Naive thymus-derived CD4-positive, alpha-beta T cell (primary cell): ENCODE measurements at regions not wholly inside any gene's neighbourhood (a gene's known extent, or its start where the extent isn't known, plus 50 kb on each side); places are given as distances from the start of the nearest gene placed in this dataset.
A peak's percentile ranks its signal among the peaks of the same experiment; 100 is the strongest.

Experiments used
- ATAC-seq: fragments of 150-1000 bp; cut with Tn5 transposase; 2 replicates; pipeline ENCODE4 v1.10.0; 2021; ENCODE audit warnings: mild to moderate bottlenecking, moderate library complexity
- CTCF ChIA-PET: fragments of 350-600 bp; sonication (Branson Sonifier 250); formaldehyde crosslinking; loops from one replicate; lab custom pipeline; 2021; ENCODE audit warnings: antibody characterized with exemption; lab: Charles Lee
- POLR2A ChIA-PET: fragments of 350-600 bp; sonication (Branson Sonifier 250); formaldehyde crosslinking; loops from one replicate; lab custom pipeline; 2021; ENCODE audit warnings: antibody characterized with exemption, inconsistent platforms; lab: Charles Lee
- DNase-seq, 9 donors: peaks; one replicate each; pipeline versions ENCODE4 v3.0.0 to v3.0.0-alpha.2; 2020 to 2022; ENCODE audit warnings: mixed read lengths in 1 of 9
- H3K27ac ChIP-seq: one replicate; pipeline ENCODE4 v1.7.0; 2013; ENCODE audit warnings: mild to moderate bottlenecking, low read depth, low read length, moderate library complexity
- H3K27me3 ChIP-seq, 2 donors: one replicate each; pipeline ENCODE4 v1.7.0; 2013; ENCODE audit warnings: low read length in 2 of 2, mild to moderate bottlenecking in 2 of 2, moderate library complexity in 2 of 2; ENCODE audit not compliant: control insufficient read depth in 2 of 2, insufficient read depth in 2 of 2
- H3K36me3 ChIP-seq, 3 experiments: 1 replicate in 2 of 3; 2 replicates in 1 of 3; pipeline ENCODE4 v1.7.0; 2013; ENCODE audit warnings: low read length in 3 of 3, mild to moderate bottlenecking in 3 of 3, moderate library complexity in 1 of 3; ENCODE audit not compliant: insufficient read depth in 3 of 3, control insufficient read depth in 2 of 3
- H3K4me1 ChIP-seq, 2 donors: one replicate each; pipeline ENCODE4 v1.7.0; 2013; ENCODE audit warnings: low read length in 2 of 2, mild to moderate bottlenecking in 2 of 2, moderate library complexity in 1 of 2; ENCODE audit not compliant: control insufficient read depth in 2 of 2, insufficient read depth in 2 of 2
- H3K4me3 ChIP-seq: 2 replicates; pipeline ENCODE4 v1.7.0; 2013; ENCODE audit warnings: mild to moderate bottlenecking, low read length
- H3K9me3 ChIP-seq, 3 experiments: 1 replicate in 2 of 3; 2 replicates in 1 of 3; pipeline ENCODE4 v1.7.0; 2013; ENCODE audit warnings: low read length in 3 of 3; ENCODE audit not compliant: control insufficient read depth in 2 of 3
- H3K27ac Mint-ChIP-seq, 9 donors: one replicate each; pipeline ENCODE4 v1.8.0; 2020 to 2022; ENCODE audit warnings: mixed read lengths in 9 of 9, mild to moderate bottlenecking in 8 of 9, moderate library complexity in 5 of 9, inconsistent platforms in 2 of 9
- H3K27me3 Mint-ChIP-seq, 5 donors: one replicate each; pipeline ENCODE4 v1.8.0; 2021 to 2022; ENCODE audit warnings: mixed read lengths in 5 of 5, mild to moderate bottlenecking in 1 of 5
- H3K36me3 Mint-ChIP-seq, 5 donors: one replicate each; pipeline ENCODE4 v1.8.0; 2020 to 2022; ENCODE audit warnings: mixed read lengths in 5 of 5, mild to moderate bottlenecking in 3 of 5, inconsistent platforms in 1 of 5
- H3K4me1 Mint-ChIP-seq, 7 donors: one replicate each; pipeline ENCODE4 v1.8.0; 2020 to 2022; ENCODE audit warnings: mixed read lengths in 7 of 7, mild to moderate bottlenecking in 3 of 7, inconsistent platforms in 1 of 7
- H3K4me3 Mint-ChIP-seq, 10 donors: one replicate each; pipeline ENCODE4 v1.8.0; 2020 to 2022; ENCODE audit warnings: mild to moderate bottlenecking in 10 of 10, mixed read lengths in 10 of 10, moderate library complexity in 6 of 10, inconsistent platforms in 2 of 10
- H3K9me3 Mint-ChIP-seq, 11 donors: one replicate each; pipeline ENCODE4 v1.8.0; 2020 to 2022; ENCODE audit warnings: mixed read lengths in 11 of 11, mild to moderate bottlenecking in 4 of 11, inconsistent platforms in 1 of 11, moderate library complexity in 1 of 11
- intact Hi-C, 2 donors: fragments of 100-400 bp; cut with micrococcal nuclease; formaldehyde crosslinking; loops; one replicate each; pipeline ENCODE4 v1.15.1; 2023

GRCh38 chr2:8547284-8548064 lies 134.4 kb upstream of the ID2 start:
- intact Hi-C loops = loop anchor here in 1 of 2 donors (10.0 kb wide), 2 partner anchors 873 to 1093 kb away; no protein-coding TSS in a partner anchor
- Histone ChIP-seq H3K27ac (no peak overlapping the region), H3K27me3 (no peaks in the 10 kb centered on the region), H3K9me3 (no peaks in the 10 kb centered on the region), H3K4me3 (no peak overlapping the region), H3K36me3 (no peaks in the 10 kb centered on the region), H3K4me1 (peaks cover 10 to 43% of the 10 kb centered on the region in 2 donors)
- ChIA-PET POLR2A (no interaction called here), CTCF (no interaction called here)
- H3K4me1 Mint-ChIP-seq = peaks cover 20 to 69% (median 33%) of the 10 kb centered on the region in 7 donors
- peaks cover 0 to 3% (median 0%) of the 10 kb centered on the region in 5 donors for H3K36me3 Mint-ChIP-seq
- peak overlapping the region in 2 of 10 donors; percentile 4 to 57 for H3K4me3 Mint-ChIP-seq
- peak overlapping the region in 3 of 9 donors; percentile 12 to 60 (median 15) for H3K27ac Mint-ChIP-seq
- H3K27me3 Mint-ChIP-seq = no peaks in the 10 kb centered on the region
- DNase-seq = no peak
- peaks cover 0 to 3% (median 0%) of the 10 kb centered on the region in 11 donors for H3K9me3 Mint-ChIP-seq
- no peak for ATAC-seq

- no peak for ATAC-seq
- Histone ChIP-seq H3K27ac (no peak overlapping the region), H3K27me3 (no peaks in the 10 kb centered on the region), H3K4me3 (no peak overlapping the region), H3K4me1 (peaks cover 10 to 37% of the 10 kb centered on the region in 2 donors), H3K36me3 (no peaks in the 10 kb centered on the region), H3K9me3 (no peaks in the 10 kb centered on the region)
- intact Hi-C loops = loop anchor here in 1 of 2 donors (10.0 kb wide), 2 partner anchors 873 to 1093 kb away; no protein-coding TSS in a partner anchor
- H3K36me3 Mint-ChIP-seq = peaks cover 0 to 3% (median 0%) of the 10 kb centered on the region in 5 donors
- H3K4me3 Mint-ChIP-seq = no peak overlapping the region
- H3K9me3 Mint-ChIP-seq = peaks cover 0 to 3% (median 0%) of the 10 kb centered on the region in 11 donors
- DNase-seq = no peak
- H3K4me1 Mint-ChIP-seq = peaks cover 20 to 62% (median 32%) of the 10 kb centered on the region in 7 donors
- H3K27me3 Mint-ChIP-seq = no peaks in the 10 kb centered on the region
- ChIA-PET CTCF (no interaction called here), POLR2A (no interaction called here)
- peak overlapping the region in 2 of 9 donors; percentile 44 to 60 for H3K27ac Mint-ChIP-seq
Observed at GRCh38 chr2:8548065-8548618, 133.7 kb upstream of the ID2 start.

GRCh38 chr2:8548619-8549150 lies 133.2 kb upstream of the ID2 start:
- ATAC-seq (no peak), DNase-seq (no peak)
- ChIA-PET POLR2A (no interaction called here), CTCF (no interaction called here)
- intact Hi-C loops = loop anchor here in 1 of 2 donors (10.0 kb wide), 2 partner anchors 874 to 1094 kb away; no protein-coding TSS in a partner anchor
- Mint-ChIP-seq H3K4me1 (peaks cover 20 to 57% (median 29%) of the 10 kb centered on the region in 7 donors), H3K27ac (peak overlapping the region in 1 of 9 donors; percentile 54), H3K36me3 (peaks cover 0 to 3% (median 0%) of the 10 kb centered on the region in 5 donors), H3K27me3 (no peaks in the 10 kb centered on the region), H3K4me3 (no peak overlapping the region), H3K9me3 (peaks cover 0 to 3% (median 0%) of the 10 kb centered on the region in 11 donors)
- no peak overlapping the region for H3K27ac ChIP-seq
- H3K4me1 ChIP-seq = peaks cover 10 to 32% of the 10 kb centered on the region in 2 donors
- no peaks in the 10 kb centered on the region for H3K27me3 ChIP-seq
- H3K4me3 ChIP-seq = no peak overlapping the region
- H3K36me3 ChIP-seq = no peaks in the 10 kb centered on the region
- no peaks in the 10 kb centered on the region for H3K9me3 ChIP-seq

- H3K9me3 ChIP-seq = no peaks in the 10 kb centered on the region
- H3K27ac ChIP-seq = no peak overlapping the region
- peaks cover 0 to 3% (median 0%) of the 10 kb centered on the region in 11 donors for H3K9me3 Mint-ChIP-seq
- intact Hi-C loops = loop anchor here in 1 of 2 donors (10.0 kb wide), 2 partner anchors 875 to 1095 kb away; no protein-coding TSS in a partner anchor
- no peak overlapping the region for H3K4me3 Mint-ChIP-seq
- no peak for ATAC-seq
- H3K4me1 ChIP-seq = peaks cover 10 to 25% of the 10 kb centered on the region in 2 donors
- POLR2A ChIA-PET = no interaction called here
- H3K36me3 Mint-ChIP-seq = peaks cover 0 to 3% (median 0%) of the 10 kb centered on the region in 5 donors
- no peaks in the 10 kb centered on the region for H3K27me3 Mint-ChIP-seq
- no peaks in the 10 kb centered on the region for H3K27me3 ChIP-seq
- H3K27ac Mint-ChIP-seq = peak overlapping the region in 1 of 9 donors; percentile 54
- DNase-seq = no peak
- H3K36me3 ChIP-seq = no peaks in the 10 kb centered on the region
- CTCF ChIA-PET = no interaction called here
- peaks cover 18 to 50% (median 26%) of the 10 kb centered on the region in 7 donors for H3K4me1 Mint-ChIP-seq
- H3K4me3 ChIP-seq = no peak overlapping the region
Observed at GRCh38 chr2:8549273-8549922, 132.5 kb upstream of the ID2 start.

- intact Hi-C loops = loop anchor here in 1 of 2 donors (10.0 kb wide), 2 partner anchors 875 to 1095 kb away; no protein-coding TSS in a partner anchor
- Histone ChIP-seq H3K4me3 (no peak overlapping the region), H3K9me3 (no peaks in the 10 kb centered on the region), H3K4me1 (peaks cover 10 to 20% of the 10 kb centered on the region in 2 donors), H3K27me3 (no peaks in the 10 kb centered on the region), H3K36me3 (no peaks in the 10 kb centered on the region), H3K27ac (no peak overlapping the region)
- Mint-ChIP-seq H3K4me1 (peaks cover 12 to 44% (median 22%) of the 10 kb centered on the region in 7 donors), H3K4me3 (no peak overlapping the region), H3K27ac (no peak overlapping the region), H3K9me3 (peaks cover 0 to 3% (median 0%) of the 10 kb centered on the region in 11 donors), H3K27me3 (no peaks in the 10 kb centered on the region), H3K36me3 (peaks cover 0 to 3% (median 0%) of the 10 kb centered on the region in 5 donors)
- POLR2A ChIA-PET = no interaction called here
- DNase-seq (no peak), ATAC-seq (no peak)
- CTCF ChIA-PET = no interaction called here
Observed at GRCh38 chr2:8549942-8550341, 131.9 kb upstream of the ID2 start.

GRCh38 chr2:8550481-8550880 lies 131.4 kb upstream of the ID2 start:
- H3K27ac ChIP-seq = no peak overlapping the region
- H3K36me3 Mint-ChIP-seq = peaks cover 0 to 6% (median 0%) of the 10 kb centered on the region in 5 donors

More at GRCh38 chr2:8550481-8550880, 131.4 kb upstream of the ID2 start:
- peaks cover 10 to 14% of the 10 kb centered on the region in 2 donors for H3K4me1 ChIP-seq
- H3K27ac Mint-ChIP-seq = no peak overlapping the region
- H3K4me1 Mint-ChIP-seq = peaks cover 8 to 39% (median 17%) of the 10 kb centered on the region in 7 donors
- intact Hi-C loops = no loop called here
- DNase-seq = no peak
- H3K9me3 Mint-ChIP-seq = peaks cover 0 to 8% (median 0%) of the 10 kb centered on the region in 11 donors
- no peaks in the 10 kb centered on the region for H3K27me3 Mint-ChIP-seq
- no peak overlapping the region for H3K4me3 Mint-ChIP-seq
- H3K4me3 ChIP-seq = no peak overlapping the region
- ChIA-PET POLR2A (no interaction called here), CTCF (no interaction called here)
- no peaks in the 10 kb centered on the region for H3K9me3 ChIP-seq
- no peaks in the 10 kb centered on the region for H3K36me3 ChIP-seq
- no peak for ATAC-seq
- no peaks in the 10 kb centered on the region for H3K27me3 ChIP-seq
